HG02763 (cell line): ENCODE measurements at regions not wholly inside any gene's neighbourhood (a gene's known extent, or its start where the extent isn't known, plus 50 kb on each side); places are given as distances from the start of the nearest gene placed in this dataset.

Experiments used
- ATAC-seq: cut with Tn5 transposase; IDR thresholded peaks from one replicate; pipeline ENCODE4 v1.9.1; 2021; ENCODE audit warnings: mild to moderate bottlenecking, moderate library complexity; ENCODE audit not compliant: unreplicated experiment

- no peak for ATAC-seq
Measured at GRCh38 chr2:225340923-225341322, 58.6 kb upstream of the NYAP2 start.

GRCh38 chr2:225337183-225337582, 62.3 kb upstream of the NYAP2 start:
- no peak for ATAC-seq

- no peak for ATAC-seq
Measured at GRCh38 chr2:225334514-225334913, 65.0 kb upstream of the NYAP2 start.

GRCh38 chr2:225328192-225328591, 71.3 kb upstream of the NYAP2 start:
- no peak for ATAC-seq

GRCh38 chr2:225326969-225327368, 72.5 kb upstream of the NYAP2 start:
- ATAC-seq, result no peak

- ATAC-seq, result no peak
Measured at GRCh38 chr2:225319872-225320271, 79.6 kb upstream of the NYAP2 start.

GRCh38 chr2:225318440-225318839, 81.1 kb upstream of the NYAP2 start:
- ATAC-seq, result no peak

GRCh38 chr2:225317186-225317585, 82.3 kb upstream of the NYAP2 start:
- ATAC-seq, result no peak

GRCh38 chr2:225310745-225311144, 88.8 kb upstream of the NYAP2 start:
- ATAC-seq, result no peak

- ATAC-seq, result no peak
Measured at GRCh38 chr2:225309516-225309915, 90.0 kb upstream of the NYAP2 start.

GRCh38 chr2:225296951-225297350, 102.6 kb upstream of the NYAP2 start:
- ATAC-seq, result no peak

- ATAC-seq, result no peak
Measured at GRCh38 chr2:225295102-225295501, 104.4 kb upstream of the NYAP2 start.

- ATAC-seq, result no peak
Measured at GRCh38 chr2:225293638-225294037, 105.9 kb upstream of the NYAP2 start.

- ATAC-seq, result no peak
Measured at GRCh38 chr2:225290757-225291400, 108.6 kb upstream of the NYAP2 start.

GRCh38 chr2:225289659-225290058, 109.9 kb upstream of the NYAP2 start:
- ATAC-seq, result no peak

- ATAC-seq, result no peak
Measured at GRCh38 chr2:225288986-225289385, 110.5 kb upstream of the NYAP2 start.

GRCh38 chr2:225282858-225283710, 116.4 kb upstream of the NYAP2 start:
- ATAC-seq, result peak; percentile 83

GRCh38 chr2:225276207-225276606, 123.3 kb upstream of the NYAP2 start:
- peak; percentile 87 for ATAC-seq

GRCh38 chr2:225275443-225275842, 124.1 kb upstream of the NYAP2 start:
- no peak for ATAC-seq

- peak; percentile 27 for ATAC-seq
Measured at GRCh38 chr2:225274751-225275150, 124.8 kb upstream of the NYAP2 start.

- ATAC-seq, result no peak
Measured at GRCh38 chr2:225272173-225272572, 127.3 kb upstream of the NYAP2 start.

GRCh38 chr2:225270861-225271260, 128.6 kb upstream of the NYAP2 start:
- peak; percentile 100 for ATAC-seq
